ENCODE measurements at regions not wholly inside any gene's neighbourhood (a gene's known extent, or its start where the extent isn't known, plus 50 kb on each side); places are given as distances from the start of the nearest gene placed in this dataset.

DNA sequence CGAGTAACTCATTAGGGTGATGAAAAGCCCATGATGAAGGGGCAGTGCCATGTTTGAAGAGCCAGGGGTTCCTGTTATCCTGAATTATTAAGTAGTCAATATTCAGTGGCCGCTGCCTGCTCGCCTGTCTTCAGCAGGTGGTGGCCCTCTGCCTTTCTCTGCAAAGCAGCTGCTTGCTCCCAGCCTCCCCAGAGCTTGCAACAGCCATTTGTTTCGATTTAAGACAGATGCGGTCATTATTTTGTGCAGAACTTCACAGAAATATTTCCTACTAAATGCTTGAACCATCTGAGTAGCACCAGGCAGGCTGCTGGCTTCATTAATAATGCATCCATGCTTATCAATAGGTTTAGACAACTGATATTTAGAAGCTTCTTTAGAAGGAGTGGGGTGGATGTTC, 104.3 kb upstream of the TTC29 start:
- Histone ChIP-seq H3K4me3 (ENCODE audit: insufficient read depth, low read length, poor library complexity, severe bottlenecking) (no peak overlapping the region), H2AFZ (ENCODE audit: low read depth, low read length, severe bottlenecking) (no peak overlapping the region), H3K9ac (ENCODE audit: low read length) (no peak overlapping the region), H3K4me2 (ENCODE audit: low read depth, low read length, poor library complexity, severe bottlenecking) (no peak overlapping the region), H3K27me3 (ENCODE audit: low read length) (no peaks in the 10 kb centered on the region), H3K36me3 (ENCODE audit: low read length) (no peaks in the 10 kb centered on the region), H3K9me2 (replicated peaks; ENCODE audit: insufficient read depth, low read length) (no peaks in the 10 kb centered on the region), H3K79me2 (ENCODE audit: insufficient read depth, low read length) (no peaks in the 10 kb centered on the region), H3F3A (ENCODE audit: insufficient read depth) (no peaks in the 10 kb centered on the region), H3K9me3 (ENCODE audit: insufficient read depth, low read length) (no peaks in the 10 kb centered on the region), H3K27ac (ENCODE audit: low read depth, low read length) (no peak overlapping the region), H4K20me1 (ENCODE audit: low read depth, low read length) (no peaks in the 10 kb centered on the region)
- TF ChIP-seq, protein P1, sequence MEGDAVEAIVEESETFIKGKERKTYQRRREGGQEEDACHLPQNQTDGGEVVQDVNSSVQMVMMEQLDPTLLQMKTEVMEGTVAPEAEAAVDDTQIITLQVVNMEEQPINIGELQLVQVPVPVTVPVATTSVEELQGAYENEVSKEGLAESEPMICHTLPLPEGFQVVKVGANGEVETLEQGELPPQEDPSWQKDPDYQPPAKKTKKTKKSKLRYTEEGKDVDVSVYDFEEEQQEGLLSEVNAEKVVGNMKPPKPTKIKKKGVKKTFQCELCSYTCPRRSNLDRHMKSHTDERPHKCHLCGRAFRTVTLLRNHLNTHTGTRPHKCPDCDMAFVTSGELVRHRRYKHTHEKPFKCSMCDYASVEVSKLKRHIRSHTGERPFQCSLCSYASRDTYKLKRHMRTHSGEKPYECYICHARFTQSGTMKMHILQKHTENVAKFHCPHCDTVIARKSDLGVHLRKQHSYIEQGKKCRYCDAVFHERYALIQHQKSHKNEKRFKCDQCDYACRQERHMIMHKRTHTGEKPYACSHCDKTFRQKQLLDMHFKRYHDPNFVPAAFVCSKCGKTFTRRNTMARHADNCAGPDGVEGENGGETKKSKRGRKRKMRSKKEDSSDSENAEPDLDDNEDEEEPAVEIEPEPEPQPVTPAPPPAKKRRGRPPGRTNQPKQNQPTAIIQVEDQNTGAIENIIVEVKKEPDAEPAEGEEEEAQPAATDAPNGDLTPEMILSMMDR (IDR thresholded peaks at IDR 0.05; ENCODE audit: insufficient read depth, low read length, poor library complexity, severe bottlenecking) = no peak
- TF ChIP-seq EZH2phosphoT487 (conservative IDR thresholded peaks at IDR 0.05; ENCODE audit: low read length) = no peak

DNA sequence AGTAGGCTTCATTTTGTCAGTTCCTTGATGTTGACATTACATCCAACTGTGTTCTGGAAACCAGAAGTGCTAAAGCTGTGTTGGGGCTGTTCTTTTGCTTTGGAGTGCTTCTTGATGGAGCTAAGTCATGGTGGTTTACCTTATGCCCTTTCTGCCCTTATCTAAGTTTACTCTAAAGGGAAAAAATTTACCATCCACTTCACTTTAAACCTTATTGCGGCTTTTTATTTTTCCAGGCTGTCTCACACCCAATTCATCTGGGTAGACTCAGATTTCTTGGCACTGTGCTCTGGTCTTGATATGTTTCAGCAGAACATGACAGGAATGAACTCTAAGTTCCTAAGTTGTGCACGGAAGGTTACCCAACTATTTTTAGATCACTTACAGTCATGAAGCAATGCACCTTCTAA, 104.7 kb upstream of the TTC29 start:
- Histone ChIP-seq H4K20me1 (ENCODE audit: low read depth, low read length) (no peaks in the 10 kb centered on the region), H3K9me2 (replicated peaks; ENCODE audit: insufficient read depth, low read length) (no peaks in the 10 kb centered on the region), H3F3A (ENCODE audit: insufficient read depth) (no peaks in the 10 kb centered on the region), H3K4me2 (ENCODE audit: low read depth, low read length, poor library complexity, severe bottlenecking) (no peak overlapping the region), H3K4me3 (ENCODE audit: insufficient read depth, low read length, poor library complexity, severe bottlenecking) (no peak overlapping the region), H3K9ac (ENCODE audit: low read length) (no peak overlapping the region), H3K36me3 (ENCODE audit: low read length) (no peaks in the 10 kb centered on the region), H2AFZ (ENCODE audit: low read depth, low read length, severe bottlenecking) (no peak overlapping the region), H3K27me3 (ENCODE audit: low read length) (no peaks in the 10 kb centered on the region), H3K9me3 (ENCODE audit: insufficient read depth, low read length) (no peaks in the 10 kb centered on the region), H3K27ac (ENCODE audit: low read depth, low read length) (no peak overlapping the region), H3K79me2 (ENCODE audit: insufficient read depth, low read length) (no peaks in the 10 kb centered on the region)
- TF ChIP-seq, protein P1 (IDR thresholded peaks at IDR 0.05; ENCODE audit: insufficient read depth, low read length, poor library complexity, severe bottlenecking) = no peak

DNA sequence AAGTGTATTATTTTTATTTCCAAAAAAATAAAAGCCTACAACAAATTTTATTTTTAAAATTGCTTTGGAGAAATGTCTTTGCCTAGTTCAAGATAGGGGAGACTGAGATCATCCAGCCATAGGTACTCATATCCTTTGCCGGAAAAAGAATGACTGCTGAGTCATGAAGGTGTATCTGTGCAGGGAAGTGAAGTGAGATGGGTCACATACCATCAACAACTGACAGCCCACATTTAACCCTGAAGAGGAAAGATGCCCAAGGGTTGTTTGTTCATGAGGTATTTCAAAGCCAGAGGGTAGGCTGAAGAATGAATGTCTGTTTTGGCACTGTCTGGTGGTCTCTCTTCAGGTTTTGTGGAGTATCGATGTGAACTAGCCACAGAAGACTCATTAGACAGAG, 106.7 kb upstream of the TTC29 start:
- H3K9ac ChIP-seq (ENCODE audit: low read length) = no peak overlapping the region
- no peaks in the 10 kb centered on the region for H3K9me2 ChIP-seq (replicated peaks; ENCODE audit: insufficient read depth, low read length)
- H3F3A ChIP-seq (ENCODE audit: insufficient read depth) = no peaks in the 10 kb centered on the region
- TF ChIP-seq EZH2phosphoT487 (conservative IDR thresholded peaks at IDR 0.05; ENCODE audit: low read length) = no peak
- TF ChIP-seq, protein P1 (IDR thresholded peaks at IDR 0.05; ENCODE audit: insufficient read depth, low read length, poor library complexity, severe bottlenecking) = no peak
- H3K4me3 ChIP-seq (ENCODE audit: insufficient read depth, low read length, poor library complexity, severe bottlenecking) = no peak overlapping the region
- H2AFZ ChIP-seq (ENCODE audit: low read depth, low read length, severe bottlenecking) = no peak overlapping the region
- H3K9me3 ChIP-seq (ENCODE audit: insufficient read depth, low read length) = no peaks in the 10 kb centered on the region
- no peak overlapping the region for H3K4me2 ChIP-seq (ENCODE audit: low read depth, low read length, poor library complexity, severe bottlenecking)
- no peaks in the 10 kb centered on the region for H3K27me3 ChIP-seq (ENCODE audit: low read length)
- no peak overlapping the region for H3K27ac ChIP-seq (ENCODE audit: low read depth, low read length)
- no peaks in the 10 kb centered on the region for H3K36me3 ChIP-seq (ENCODE audit: low read length)
- H3K79me2 ChIP-seq (ENCODE audit: insufficient read depth, low read length) = no peaks in the 10 kb centered on the region
- H4K20me1 ChIP-seq (ENCODE audit: low read depth, low read length) = no peaks in the 10 kb centered on the region

Data from SU-DHL-6 (cell line).